ENCODE measurements at regions not wholly inside any gene's neighbourhood (a gene's known extent, or its start where the extent isn't known, plus 50 kb on each side); places are given as distances from the start of the nearest gene placed in this dataset.

DNA sequence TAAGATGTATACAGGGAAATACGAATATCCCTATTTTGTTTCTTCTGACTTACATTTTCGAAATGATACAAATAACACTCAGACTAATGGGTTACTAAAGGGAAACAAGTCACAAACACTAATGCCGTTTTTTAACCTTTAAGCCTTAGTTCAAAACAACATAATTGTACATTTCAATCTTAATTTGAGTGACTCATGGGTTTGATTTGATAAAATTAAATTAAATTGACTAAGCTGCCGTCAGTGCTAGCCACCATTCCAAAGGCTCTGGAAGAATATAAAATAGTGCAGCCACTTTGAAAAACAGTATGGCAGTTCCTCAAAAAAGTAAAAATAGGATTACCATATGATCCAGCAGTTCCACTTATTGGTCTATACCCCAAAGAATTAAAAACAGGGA is 133.8 kb upstream of the NT5C1B start:
- DNase-seq (ENCODE audit: low spot score), result no peak

- DNase-seq (ENCODE audit: low spot score), result no peak
Measured at GRCh38 chr2:18722101-18722500, 132.7 kb upstream of the NT5C1B start.

- DNase-seq (ENCODE audit: low spot score), result no peak
Measured at GRCh38 chr2:18721038-18721922, 131.9 kb upstream of the NT5C1B start.

- no peak for DNase-seq (ENCODE audit: low spot score)
Measured at GRCh38 chr2:18719978-18720775, 130.8 kb upstream of the NT5C1B start.

DNA sequence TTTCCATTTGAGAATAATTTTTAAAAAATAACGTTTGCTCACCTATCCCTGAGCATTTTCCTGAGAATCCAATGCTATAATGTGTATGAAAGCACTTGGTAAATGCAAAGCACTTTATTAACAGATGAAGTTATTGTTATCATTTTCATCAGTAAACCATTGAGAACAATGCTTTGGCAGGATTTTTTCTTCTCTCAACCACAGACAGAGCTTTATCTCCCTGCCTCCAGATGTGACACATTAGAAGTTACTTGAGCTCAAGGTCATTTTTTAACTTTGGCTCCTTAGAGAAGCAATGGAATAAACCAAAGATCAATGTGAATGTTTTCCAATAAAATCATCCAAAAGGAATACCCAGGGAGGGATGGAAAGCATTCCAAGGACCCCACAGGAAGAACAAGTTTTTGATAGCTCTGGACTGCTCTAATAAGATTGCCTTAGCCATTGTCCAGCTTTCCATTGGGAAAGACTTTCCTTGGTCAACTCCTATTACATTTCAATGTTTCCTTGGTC is 118.9 kb upstream of the NT5C1B start:
- no peak for DNase-seq (ENCODE audit: low spot score)

DNA sequence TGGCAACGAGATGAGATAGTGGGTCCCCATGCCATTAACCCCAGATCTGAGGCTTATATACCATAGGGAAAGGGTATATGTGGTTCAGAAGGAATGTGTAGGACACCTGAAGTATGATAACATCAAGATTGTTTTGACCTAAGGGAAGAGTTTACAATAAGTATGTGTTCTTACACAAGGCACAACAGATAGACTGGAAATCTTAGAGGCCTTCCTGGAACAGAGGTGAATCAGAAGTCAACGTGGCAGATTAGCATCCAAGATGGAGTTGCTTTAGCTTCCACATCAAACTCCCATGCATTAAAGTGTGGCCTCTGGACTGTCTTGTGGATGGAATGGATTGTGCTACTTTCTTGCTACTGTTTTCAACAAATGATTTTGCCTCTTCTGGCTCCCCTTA is 116.6 kb upstream of the NT5C1B start:
- no peak for DNase-seq (ENCODE audit: low spot score)

- no peak for DNase-seq (ENCODE audit: low spot score)
Measured at GRCh38 chr2:18704276-18704675, 114.9 kb upstream of the NT5C1B start.

- no peak for DNase-seq (ENCODE audit: low spot score)
Measured at GRCh38 chr2:18703555-18703954, 114.2 kb upstream of the NT5C1B start.

DNA sequence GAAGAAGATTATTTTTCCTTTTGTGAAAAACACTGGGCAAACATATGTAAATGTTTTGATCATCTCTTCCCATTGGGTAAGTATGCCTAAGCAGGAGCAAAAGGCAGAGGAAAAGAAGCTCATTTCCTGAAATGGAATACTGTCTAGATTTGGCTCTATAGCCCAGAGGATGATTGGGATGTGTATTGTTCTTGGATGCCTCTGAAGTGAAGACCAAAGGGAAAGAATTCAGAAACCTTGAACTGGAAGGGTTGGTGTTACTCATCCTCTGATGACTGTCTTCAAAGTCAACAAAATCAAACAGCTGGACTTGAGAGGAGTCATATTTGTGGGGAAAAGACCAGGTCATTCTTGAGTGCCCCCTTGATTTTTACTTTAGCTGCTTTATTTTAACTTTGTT is 112.6 kb upstream of the NT5C1B start:
- DNase-seq (ENCODE audit: low spot score), result no peak

- no peak for DNase-seq (ENCODE audit: low spot score)
Measured at GRCh38 chr2:18701546-18701945, 112.2 kb upstream of the NT5C1B start.

DNA sequence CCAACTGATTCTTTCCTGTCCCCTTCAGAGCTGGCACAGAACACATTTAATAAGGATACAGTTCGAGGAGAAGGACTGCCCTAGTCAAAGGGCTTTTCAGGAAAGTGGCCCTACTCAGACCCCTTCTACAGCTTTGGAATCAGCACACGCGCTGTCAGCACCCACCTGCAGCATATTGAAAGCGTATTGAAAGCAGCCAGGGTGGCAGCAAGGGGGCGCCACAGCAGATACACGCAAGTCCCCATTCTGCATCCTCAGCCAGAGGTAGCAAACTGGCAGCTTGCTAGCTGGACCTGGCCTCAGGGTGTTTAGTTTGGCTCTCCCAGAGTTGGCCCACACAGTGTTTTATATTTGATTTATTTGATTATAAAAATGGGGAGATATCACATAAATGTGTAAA is 101.0 kb upstream of the NT5C1B start:
- no peak for DNase-seq (ENCODE audit: low spot score)

- no peak for DNase-seq (ENCODE audit: low spot score)
Measured at GRCh38 chr2:18684206-18685038, 95.1 kb upstream of the NT5C1B start.

DNA sequence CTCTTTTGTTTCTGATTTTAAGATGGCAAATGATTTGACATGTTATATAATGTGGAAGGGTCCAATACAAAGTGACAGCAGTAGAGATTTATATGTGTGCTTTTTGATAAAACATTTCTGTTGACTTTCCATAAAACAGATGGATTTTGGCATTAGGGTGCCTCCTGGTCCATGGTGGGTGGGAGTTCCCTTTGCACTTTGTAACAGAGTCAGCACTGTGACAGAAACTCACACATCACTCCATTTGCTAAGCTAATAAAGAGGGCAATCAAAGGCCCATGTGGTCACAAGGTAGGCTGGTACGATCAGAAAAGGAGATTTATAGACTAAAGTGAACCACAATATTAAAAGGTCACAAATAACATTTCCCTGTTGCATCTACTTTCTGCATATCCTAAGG is 93.3 kb upstream of the NT5C1B start:
- no peak for DNase-seq (ENCODE audit: low spot score)

DNA sequence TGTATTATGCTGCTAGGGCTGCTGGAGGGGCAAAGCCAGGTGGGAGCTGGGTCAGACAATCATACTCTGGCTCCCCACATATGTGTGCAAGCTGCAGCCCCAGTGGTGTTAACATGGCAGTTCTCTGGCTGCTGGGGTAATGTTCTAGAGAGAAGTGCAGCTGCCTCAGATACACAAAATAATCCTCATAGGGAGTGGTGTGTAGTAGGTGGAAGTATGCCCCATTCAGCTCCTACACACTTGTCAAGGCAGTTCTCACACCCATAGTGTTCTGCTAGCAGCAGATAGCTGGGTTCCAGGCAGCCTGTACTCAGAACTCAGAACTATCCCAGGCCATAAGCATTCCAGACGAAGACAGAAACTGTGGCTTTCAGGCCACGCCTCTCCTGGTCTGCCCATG is 87.9 kb upstream of the NT5C1B start:
- no peak for DNase-seq (ENCODE audit: low spot score)

GRCh38 chr2:18674309-18674708 is 84.9 kb upstream of the NT5C1B start:
- DNase-seq (ENCODE audit: low spot score), result no peak

DNA sequence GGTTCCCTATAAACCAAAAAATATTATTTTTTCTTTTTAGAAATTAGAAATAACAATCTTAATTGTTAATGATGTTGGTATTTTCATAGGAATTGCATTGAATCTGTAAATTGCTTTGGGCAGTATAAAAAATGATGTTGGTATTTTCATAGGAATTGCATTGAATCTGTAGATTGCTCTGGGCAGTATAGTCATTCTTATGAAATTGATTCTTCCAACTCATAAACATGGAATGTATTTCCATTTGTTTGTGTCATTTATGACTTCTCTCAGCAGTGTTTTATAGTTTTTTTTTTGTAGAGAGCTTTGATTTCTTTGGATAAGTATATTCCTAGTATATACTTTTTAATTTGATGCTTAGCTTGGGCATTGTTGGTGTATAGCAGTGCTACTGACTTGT is 82.0 kb upstream of the NT5C1B start:
- no peak for DNase-seq (ENCODE audit: low spot score)

DNA sequence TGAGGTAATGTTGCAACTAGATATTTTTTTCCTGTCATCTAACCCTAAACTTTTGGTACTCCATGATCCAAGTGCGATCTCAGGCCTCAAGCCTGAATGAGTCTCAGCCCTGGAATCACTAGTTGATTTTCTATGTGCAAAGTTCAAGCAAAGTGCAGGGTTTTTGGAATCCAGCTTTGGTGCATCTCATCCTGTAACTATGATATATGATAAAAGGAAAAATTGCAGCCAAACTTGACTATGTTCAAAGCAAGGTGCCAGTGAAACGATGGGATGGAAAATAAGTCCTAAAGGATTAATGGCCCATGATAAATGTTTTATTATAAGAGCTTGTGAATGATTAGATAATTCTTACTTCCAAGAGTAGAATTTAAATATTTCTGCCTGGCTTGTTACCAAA is 78.9 kb upstream of the NT5C1B start:
- no peak for DNase-seq (ENCODE audit: low spot score)

DNA sequence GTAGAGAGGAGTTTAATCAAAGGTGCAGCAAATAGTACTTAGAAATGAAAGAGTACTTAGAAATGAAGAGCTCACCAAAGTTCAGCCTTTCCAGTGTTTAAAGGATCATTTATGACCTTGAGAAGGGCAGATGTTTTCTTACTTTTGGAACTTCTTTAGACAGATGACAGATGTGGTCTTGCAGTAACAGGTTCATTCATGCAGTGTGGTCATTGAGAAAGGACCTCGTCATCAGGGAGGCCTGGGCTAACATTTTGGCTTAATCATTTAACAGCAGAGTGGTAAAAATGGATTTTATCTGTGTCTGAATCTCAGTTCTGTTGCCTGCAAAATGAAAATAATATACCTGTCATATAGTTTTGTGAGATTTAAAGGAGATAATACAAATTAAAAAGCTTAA is 75.1 kb upstream of the NT5C1B start:
- no peak for DNase-seq (ENCODE audit: low spot score)

- DNase-seq (ENCODE audit: low spot score), result no peak
Measured at GRCh38 chr2:18663861-18664260, 74.5 kb upstream of the NT5C1B start.

- DNase-seq (ENCODE audit: low spot score), result no peak
Measured at GRCh38 chr2:18662689-18663088, 73.3 kb upstream of the NT5C1B start.

- DNase-seq (ENCODE audit: low spot score), result no peak
Measured at GRCh38 chr2:18659915-18660314, 70.5 kb upstream of the NT5C1B start.

DNA sequence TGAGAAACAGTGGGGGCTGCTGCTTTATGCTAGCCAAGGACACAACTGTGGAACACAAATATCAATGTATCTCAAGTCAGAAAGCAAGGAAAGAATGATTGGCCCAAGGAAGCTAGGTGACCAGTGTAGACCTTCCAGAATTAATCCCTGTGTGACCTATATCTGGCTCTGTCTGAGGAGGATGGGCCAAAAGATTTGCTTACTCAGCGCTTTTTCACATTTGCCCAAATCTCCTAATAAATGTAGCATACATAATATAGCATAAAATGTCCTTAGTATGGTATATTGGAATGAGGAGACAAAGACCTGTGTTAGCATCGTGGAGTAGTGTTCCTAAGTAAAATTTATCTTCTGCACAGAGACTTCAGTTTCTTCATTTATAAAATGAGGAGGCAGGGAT is 66.7 kb upstream of the NT5C1B start:
- DNase-seq (ENCODE audit: low spot score), result no peak
